ENCODE measurements at regions not wholly inside any gene's neighbourhood (a gene's known extent, or its start where the extent isn't known, plus 50 kb on each side); places are given as distances from the start of the nearest gene placed in this dataset.

DNA sequence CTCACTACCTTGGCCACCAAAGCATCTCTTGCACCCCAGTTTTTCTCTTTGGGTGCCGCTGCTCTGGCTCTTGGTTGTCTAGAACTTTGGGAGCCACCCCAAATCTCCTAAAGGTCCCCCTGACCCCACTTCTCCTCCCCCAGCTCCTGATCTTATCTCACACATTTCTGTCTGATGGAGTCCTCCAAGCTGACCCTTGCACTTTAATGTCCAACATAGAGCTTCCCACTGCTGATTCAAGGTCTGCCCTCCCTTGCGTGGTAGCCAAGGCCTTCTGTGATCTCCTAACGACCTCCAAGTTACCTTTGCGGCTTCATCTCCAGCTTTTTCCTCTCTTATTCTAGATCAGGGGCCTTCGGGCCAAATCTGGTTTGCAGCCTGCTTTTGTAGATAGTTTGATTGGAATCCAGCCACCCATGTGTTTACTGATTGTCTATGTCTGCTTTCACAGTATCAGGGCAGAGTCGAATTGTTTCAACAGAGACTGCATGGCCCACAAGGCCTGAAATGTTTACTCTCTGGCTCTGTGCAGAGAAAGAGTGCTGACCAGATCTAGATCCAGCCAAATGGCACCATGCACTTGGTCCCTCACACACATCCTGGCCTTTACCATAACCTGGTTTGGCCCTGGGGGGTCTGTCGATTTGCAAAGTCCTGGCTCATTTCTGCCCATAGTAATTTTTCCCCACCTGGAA, 168.6 kb downstream of the HAPSTR1 start:
- no peaks in the 10 kb centered on the region for H3K4me1 ChIP-seq (ENCODE audit: control insufficient read depth, low read length)
- H4K20me1 ChIP-seq (ENCODE audit: control insufficient read depth, insufficient read depth, low read depth, low read length) = no peaks in the 10 kb centered on the region
- H3K4me2 ChIP-seq (ENCODE audit: low read length) = no peak overlapping the region
- H3K27ac ChIP-seq (ENCODE audit: low read depth, low read length) = no peak overlapping the region
- no peaks in the 10 kb centered on the region for H3K9me3 ChIP-seq (ENCODE audit: control insufficient read depth, insufficient read depth, low read length)
- H3F3A ChIP-seq (ENCODE audit: control insufficient read depth, insufficient read depth) = no peaks in the 10 kb centered on the region
- H3K27me3 ChIP-seq (ENCODE audit: control insufficient read depth, low read length) = 0 out of 2 replicates have a peak, but pooled peaks cover 2% of the 10 kb centered on the region
- H3K36me3 ChIP-seq (ENCODE audit: control insufficient read depth, low read length) = no peaks in the 10 kb centered on the region
- no peaks in the 10 kb centered on the region for H3K79me2 ChIP-seq (ENCODE audit: control insufficient read depth, low read length)
- no peaks in the 10 kb centered on the region for H3K9me2 ChIP-seq (replicated peaks; ENCODE audit: control insufficient read depth, low read length)
- no peak overlapping the region for H3K4me3 ChIP-seq (ENCODE audit: low read length)
- TF ChIP-seq, protein P1, sequence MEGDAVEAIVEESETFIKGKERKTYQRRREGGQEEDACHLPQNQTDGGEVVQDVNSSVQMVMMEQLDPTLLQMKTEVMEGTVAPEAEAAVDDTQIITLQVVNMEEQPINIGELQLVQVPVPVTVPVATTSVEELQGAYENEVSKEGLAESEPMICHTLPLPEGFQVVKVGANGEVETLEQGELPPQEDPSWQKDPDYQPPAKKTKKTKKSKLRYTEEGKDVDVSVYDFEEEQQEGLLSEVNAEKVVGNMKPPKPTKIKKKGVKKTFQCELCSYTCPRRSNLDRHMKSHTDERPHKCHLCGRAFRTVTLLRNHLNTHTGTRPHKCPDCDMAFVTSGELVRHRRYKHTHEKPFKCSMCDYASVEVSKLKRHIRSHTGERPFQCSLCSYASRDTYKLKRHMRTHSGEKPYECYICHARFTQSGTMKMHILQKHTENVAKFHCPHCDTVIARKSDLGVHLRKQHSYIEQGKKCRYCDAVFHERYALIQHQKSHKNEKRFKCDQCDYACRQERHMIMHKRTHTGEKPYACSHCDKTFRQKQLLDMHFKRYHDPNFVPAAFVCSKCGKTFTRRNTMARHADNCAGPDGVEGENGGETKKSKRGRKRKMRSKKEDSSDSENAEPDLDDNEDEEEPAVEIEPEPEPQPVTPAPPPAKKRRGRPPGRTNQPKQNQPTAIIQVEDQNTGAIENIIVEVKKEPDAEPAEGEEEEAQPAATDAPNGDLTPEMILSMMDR (IDR thresholded peaks at IDR 0.05; ENCODE audit: low read depth, low read length, poor library complexity, severe bottlenecking) = no peak
- TF ChIP-seq EZH2phosphoT487 (IDR thresholded peaks at IDR 0.05; ENCODE audit: borderline replicate concordance, low read length) = no peak

DNA sequence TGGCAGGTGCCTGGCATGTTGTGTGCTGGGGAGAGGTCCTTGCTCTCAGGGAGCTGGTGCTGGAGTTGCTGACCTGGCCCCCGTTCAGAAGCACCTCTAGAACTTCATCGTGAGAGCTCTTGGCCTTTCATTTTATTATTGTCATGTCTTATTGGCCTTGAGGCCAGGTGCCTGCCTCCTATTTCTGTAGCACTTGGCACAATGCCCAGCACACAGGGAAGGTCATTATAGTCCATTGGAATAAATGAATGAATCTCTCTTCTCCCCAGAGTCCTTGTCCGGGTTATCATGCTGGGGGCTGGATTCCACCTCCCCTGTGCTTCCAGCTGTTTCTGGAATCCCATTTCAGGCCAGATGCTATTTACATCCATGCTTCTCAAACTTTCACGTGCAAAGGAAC, 169.2 kb downstream of the HAPSTR1 start:
- Histone ChIP-seq H3K36me3 (ENCODE audit: control insufficient read depth, low read length) (no peaks in the 10 kb centered on the region), H3F3A (ENCODE audit: control insufficient read depth, insufficient read depth) (no peaks in the 10 kb centered on the region), H3K27ac (ENCODE audit: low read depth, low read length) (no peak overlapping the region), H3K79me2 (ENCODE audit: control insufficient read depth, low read length) (no peaks in the 10 kb centered on the region), H3K4me3 (ENCODE audit: low read length) (no peak overlapping the region), H3K4me1 (ENCODE audit: control insufficient read depth, low read length) (no peaks in the 10 kb centered on the region), H3K9me3 (ENCODE audit: control insufficient read depth, insufficient read depth, low read length) (no peaks in the 10 kb centered on the region), H3K9me2 (replicated peaks; ENCODE audit: control insufficient read depth, low read length) (no peaks in the 10 kb centered on the region), H3K27me3 (ENCODE audit: control insufficient read depth, low read length) (0 out of 2 replicates have a peak, but pooled peaks cover 4% of the 10 kb centered on the region), H4K20me1 (ENCODE audit: control insufficient read depth, insufficient read depth, low read depth, low read length) (no peaks in the 10 kb centered on the region), H3K4me2 (ENCODE audit: low read length) (no peak overlapping the region)
- TF ChIP-seq EZH2phosphoT487 (IDR thresholded peaks at IDR 0.05; ENCODE audit: borderline replicate concordance, low read length) = no peak
- TF ChIP-seq, protein P1 (IDR thresholded peaks at IDR 0.05; ENCODE audit: low read depth, low read length, poor library complexity, severe bottlenecking) = no peak

DNA sequence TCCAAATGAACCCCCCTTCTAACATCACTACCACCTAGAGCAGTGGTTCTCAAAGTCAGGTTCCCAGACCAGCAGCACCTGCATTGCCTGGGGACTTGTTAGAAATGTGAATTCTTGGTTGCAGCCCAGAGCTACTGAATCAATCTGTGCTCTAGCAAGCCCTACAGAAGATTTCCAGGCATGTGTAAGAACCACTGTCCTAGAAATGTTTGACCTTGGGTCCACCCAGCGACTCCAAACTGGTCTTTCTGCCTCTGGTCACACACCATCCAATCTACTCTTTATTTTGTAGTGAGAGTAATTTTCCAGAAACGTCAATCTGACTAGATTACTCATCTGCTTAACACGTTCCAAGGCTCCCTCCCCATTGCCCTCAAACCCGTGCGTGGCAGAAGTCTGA, 169.9 kb downstream of the HAPSTR1 start:
- H3K79me2 ChIP-seq (ENCODE audit: control insufficient read depth, low read length) = no peaks in the 10 kb centered on the region
- no peaks in the 10 kb centered on the region for H3F3A ChIP-seq (ENCODE audit: control insufficient read depth, insufficient read depth)
- H3K27ac ChIP-seq (ENCODE audit: low read depth, low read length) = no peak overlapping the region
- H3K27me3 ChIP-seq (ENCODE audit: control insufficient read depth, low read length) = 0 out of 2 replicates have a peak, but pooled peaks cover 6% of the 10 kb centered on the region
- no peaks in the 10 kb centered on the region for H3K9me2 ChIP-seq (replicated peaks; ENCODE audit: control insufficient read depth, low read length)
- H3K9me3 ChIP-seq (ENCODE audit: control insufficient read depth, insufficient read depth, low read length) = no peaks in the 10 kb centered on the region
- no peak for TF ChIP-seq EZH2phosphoT487 (IDR thresholded peaks at IDR 0.05; ENCODE audit: borderline replicate concordance, low read length)
- TF ChIP-seq, protein P1 (IDR thresholded peaks at IDR 0.05; ENCODE audit: low read depth, low read length, poor library complexity, severe bottlenecking) = no peak
- H3K4me3 ChIP-seq (ENCODE audit: low read length) = no peak overlapping the region
- no peaks in the 10 kb centered on the region for H4K20me1 ChIP-seq (ENCODE audit: control insufficient read depth, insufficient read depth, low read depth, low read length)
- no peaks in the 10 kb centered on the region for H3K4me1 ChIP-seq (ENCODE audit: control insufficient read depth, low read length)
- H3K36me3 ChIP-seq (ENCODE audit: control insufficient read depth, low read length) = no peaks in the 10 kb centered on the region
- no peak overlapping the region for H3K4me2 ChIP-seq (ENCODE audit: low read length)

Measured in DOHH2 (cell line).